ENCODE measurements at regions not wholly inside any gene's neighbourhood (a gene's known extent, or its start where the extent isn't known, plus 50 kb on each side); places are given as distances from the start of the nearest gene placed in this dataset.

DNA sequence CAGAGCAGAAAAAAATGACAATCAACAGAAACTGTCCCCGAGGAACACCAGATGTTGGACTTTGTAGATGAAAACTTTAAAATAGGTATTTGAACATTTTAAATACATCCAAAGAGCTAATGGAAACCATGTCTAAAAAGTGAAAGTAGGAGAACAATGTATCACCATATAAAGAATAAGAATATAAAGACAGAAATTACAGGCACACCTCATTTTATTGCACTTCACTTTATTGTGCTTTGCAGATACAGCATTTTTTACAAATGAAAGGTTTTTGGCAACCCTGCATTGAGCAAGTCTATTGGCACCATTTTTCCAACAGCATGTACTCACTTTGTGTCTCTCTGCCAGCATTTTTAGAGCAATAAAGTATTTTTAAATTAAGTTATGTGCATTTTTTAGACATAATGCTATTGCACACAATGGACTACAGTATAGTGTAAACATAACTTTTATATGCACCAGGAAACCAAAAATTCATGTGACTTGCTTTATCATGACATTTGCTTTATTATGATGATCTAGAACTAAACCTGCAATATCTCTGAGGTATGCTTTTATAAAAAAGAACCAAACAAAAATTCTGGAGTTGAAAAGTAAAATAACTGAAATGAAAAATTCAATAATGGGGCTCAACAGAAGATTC is 212.4 kb upstream of the CASK start:
- DNase-seq = no peak
- no peak for ATAC-seq
- H3K27ac ChIP-seq = no peak overlapping the region
- intact Hi-C loops (cut with DNase I) = no loop called here
- 54% methylated on average over 1 of the region's 1 CpG for WGBS (ENCODE audit: insufficient coverage, low coverage, low lambda C conversion rate, missing lambda C conversion rate)
- H3K27me3 ChIP-seq = no peaks in the 10 kb centered on the region
- H3K4me3 ChIP-seq = no peak overlapping the region
- H3K36me3 ChIP-seq = no peaks in the 10 kb centered on the region
- no peak for TF ChIP-seq POLR2A (IDR thresholded peaks at IDR 0.05)
- TF ChIP-seq, protein P1, sequence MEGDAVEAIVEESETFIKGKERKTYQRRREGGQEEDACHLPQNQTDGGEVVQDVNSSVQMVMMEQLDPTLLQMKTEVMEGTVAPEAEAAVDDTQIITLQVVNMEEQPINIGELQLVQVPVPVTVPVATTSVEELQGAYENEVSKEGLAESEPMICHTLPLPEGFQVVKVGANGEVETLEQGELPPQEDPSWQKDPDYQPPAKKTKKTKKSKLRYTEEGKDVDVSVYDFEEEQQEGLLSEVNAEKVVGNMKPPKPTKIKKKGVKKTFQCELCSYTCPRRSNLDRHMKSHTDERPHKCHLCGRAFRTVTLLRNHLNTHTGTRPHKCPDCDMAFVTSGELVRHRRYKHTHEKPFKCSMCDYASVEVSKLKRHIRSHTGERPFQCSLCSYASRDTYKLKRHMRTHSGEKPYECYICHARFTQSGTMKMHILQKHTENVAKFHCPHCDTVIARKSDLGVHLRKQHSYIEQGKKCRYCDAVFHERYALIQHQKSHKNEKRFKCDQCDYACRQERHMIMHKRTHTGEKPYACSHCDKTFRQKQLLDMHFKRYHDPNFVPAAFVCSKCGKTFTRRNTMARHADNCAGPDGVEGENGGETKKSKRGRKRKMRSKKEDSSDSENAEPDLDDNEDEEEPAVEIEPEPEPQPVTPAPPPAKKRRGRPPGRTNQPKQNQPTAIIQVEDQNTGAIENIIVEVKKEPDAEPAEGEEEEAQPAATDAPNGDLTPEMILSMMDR (IDR thresholded peaks at IDR 0.05) = no peak
- H3K9me3 ChIP-seq = no peaks in the 10 kb centered on the region
- H3K4me1 ChIP-seq = no peaks in the 10 kb centered on the region

GRCh38 chrX:42131856-42132255 is 208.5 kb upstream of the CASK start:
- DNase-seq (no peak), ATAC-seq (no peak)
- Histone ChIP-seq H3K4me1 (no peaks in the 10 kb centered on the region), H3K4me3 (no peak overlapping the region), H3K36me3 (no peaks in the 10 kb centered on the region), H3K27me3 (no peaks in the 10 kb centered on the region), H3K9me3 (no peaks in the 10 kb centered on the region), H3K27ac (no peak overlapping the region)
- no peak for TF ChIP-seq POLR2A (IDR thresholded peaks at IDR 0.05)
- TF ChIP-seq, protein P1 (IDR thresholded peaks at IDR 0.05) = no peak
- intact Hi-C loops (cut with DNase I) = no loop called here

DNA sequence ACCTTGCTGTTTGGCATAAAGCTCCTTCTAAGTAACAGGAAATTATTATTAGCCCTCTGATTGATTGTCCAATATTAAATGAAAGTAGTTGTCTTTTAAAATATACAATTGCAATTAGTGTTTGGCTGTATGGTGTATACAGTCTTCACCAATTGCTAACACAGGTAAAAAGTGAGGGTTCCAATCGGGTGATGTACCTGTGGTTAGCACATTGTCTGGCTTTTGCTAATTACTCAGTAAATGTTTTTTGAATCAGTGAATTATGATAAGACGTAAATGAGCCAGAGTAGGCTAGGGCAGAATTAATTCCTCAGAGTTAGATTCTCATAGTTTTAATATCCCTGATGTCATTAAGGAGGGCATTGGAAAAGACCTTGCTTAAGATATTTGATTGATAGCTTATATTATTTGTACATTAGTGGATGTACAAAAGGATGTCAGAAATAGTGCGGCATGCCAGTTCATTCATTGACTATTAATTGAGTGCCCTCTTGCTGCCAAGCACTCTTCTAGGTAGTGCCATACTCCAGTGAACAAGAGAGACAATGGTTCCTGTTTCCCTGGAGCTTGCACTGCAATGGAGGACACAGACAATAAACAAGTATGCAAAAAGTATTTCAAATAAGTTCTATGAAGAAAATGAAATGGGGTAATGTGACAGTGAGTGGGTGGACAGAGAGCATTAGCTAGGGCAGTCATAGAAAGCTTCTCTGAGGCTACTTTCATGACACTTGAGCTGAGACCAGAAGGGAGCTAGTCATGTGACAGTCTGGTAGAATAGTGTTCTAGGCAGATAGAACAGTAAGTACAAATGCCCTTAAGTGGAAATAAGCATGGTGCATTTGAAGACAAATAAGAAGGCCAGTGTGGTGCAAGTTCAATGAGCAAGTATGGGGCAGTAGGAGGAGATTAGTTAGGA is 205.9 kb upstream of the CASK start:
- H3K4me3 ChIP-seq = no peak overlapping the region
- ATAC-seq (no peak), DNase-seq (no peak)
- TF ChIP-seq, protein P1 (IDR thresholded peaks at IDR 0.05) = no peak
- no peak for TF ChIP-seq POLR2A (IDR thresholded peaks at IDR 0.05)
- H3K36me3 ChIP-seq = no peaks in the 10 kb centered on the region
- H3K4me1 ChIP-seq = no peaks in the 10 kb centered on the region
- intact Hi-C loops (cut with DNase I) = no loop called here
- no peak overlapping the region for H3K27ac ChIP-seq
- no peaks in the 10 kb centered on the region for H3K27me3 ChIP-seq
- no peaks in the 10 kb centered on the region for H3K9me3 ChIP-seq
- 52% methylated on average over 3 of the region's 3 CpGs for whole genome bisulfite sequencing (ENCODE audit: insufficient coverage, low coverage, low lambda C conversion rate, missing lambda C conversion rate)

GRCh38 chrX:42128587-42128986 is 205.2 kb upstream of the CASK start:
- no peak for TF ChIP-seq POLR2A (IDR thresholded peaks at IDR 0.05)
- TF ChIP-seq, protein P1 (IDR thresholded peaks at IDR 0.05) = no peak
- 51% methylated on average over 4 of the region's 4 CpGs for WGBS (ENCODE audit: insufficient coverage, low coverage, low lambda C conversion rate, missing lambda C conversion rate)
- intact Hi-C loops (cut with DNase I) = no loop called here
- no peaks in the 10 kb centered on the region for H3K9me3 ChIP-seq
- no peak for DNase-seq
- ATAC-seq = no peak
- no peak overlapping the region for H3K27ac ChIP-seq
- H3K27me3 ChIP-seq = no peaks in the 10 kb centered on the region
- no peak overlapping the region for H3K4me3 ChIP-seq
- no peaks in the 10 kb centered on the region for H3K36me3 ChIP-seq
- no peaks in the 10 kb centered on the region for H3K4me1 ChIP-seq
